ENCODE measurements at regions not wholly inside any gene's neighbourhood (a gene's known extent, or its start where the extent isn't known, plus 50 kb on each side); places are given as distances from the start of the nearest gene placed in this dataset.

DNA sequence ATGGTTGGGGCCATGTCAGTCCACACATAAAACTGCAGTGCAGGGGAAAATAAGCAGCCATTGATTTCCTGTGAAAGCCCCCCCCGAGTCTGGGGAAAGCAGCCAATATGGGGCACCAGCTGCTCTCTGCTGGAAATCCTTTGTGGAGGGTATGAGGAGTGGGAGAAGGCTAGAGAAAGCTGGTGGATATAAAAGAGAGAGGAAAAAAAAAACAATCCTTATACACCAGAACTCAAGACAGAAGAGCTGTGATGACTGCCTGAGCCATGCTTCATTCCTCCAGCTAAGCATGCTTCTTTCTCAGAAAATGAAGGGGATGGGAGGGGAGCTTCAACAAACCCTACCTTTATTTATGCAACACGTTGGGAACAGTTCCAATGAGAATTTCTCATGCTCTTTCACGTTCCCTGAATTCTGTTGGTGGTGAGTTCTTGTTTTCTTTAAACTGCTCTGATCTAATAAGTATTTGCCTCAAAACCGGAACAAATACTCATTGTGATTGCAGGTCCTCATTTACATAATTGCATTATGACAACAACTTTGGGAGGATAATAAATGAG, 688.0 kb upstream of the SEMA6A start:
- no peak overlapping the region for H3K4me3 Mint-ChIP-seq (ENCODE audit: unreplicated experiment)
- no peaks in the 10 kb centered on the region for H3K4me1 Mint-ChIP-seq (ENCODE audit: low read depth)
- TF ChIP-seq CTCF (IDR thresholded peaks at IDR 0.05) = no peak
- no peaks in the 10 kb centered on the region for H3K36me3 Mint-ChIP-seq (ENCODE audit: low read depth)
- H3K27me3 Mint-ChIP-seq (ENCODE audit: low read depth) = no peaks in the 10 kb centered on the region
- peaks cover 15% of the 10 kb centered on the region for H3K9me3 Mint-ChIP-seq (ENCODE audit: low read depth)
- DNase-seq (ENCODE audit: low spot score) = no peak
- H3K27ac Mint-ChIP-seq (ENCODE audit: unreplicated experiment) = no peak overlapping the region

DNA sequence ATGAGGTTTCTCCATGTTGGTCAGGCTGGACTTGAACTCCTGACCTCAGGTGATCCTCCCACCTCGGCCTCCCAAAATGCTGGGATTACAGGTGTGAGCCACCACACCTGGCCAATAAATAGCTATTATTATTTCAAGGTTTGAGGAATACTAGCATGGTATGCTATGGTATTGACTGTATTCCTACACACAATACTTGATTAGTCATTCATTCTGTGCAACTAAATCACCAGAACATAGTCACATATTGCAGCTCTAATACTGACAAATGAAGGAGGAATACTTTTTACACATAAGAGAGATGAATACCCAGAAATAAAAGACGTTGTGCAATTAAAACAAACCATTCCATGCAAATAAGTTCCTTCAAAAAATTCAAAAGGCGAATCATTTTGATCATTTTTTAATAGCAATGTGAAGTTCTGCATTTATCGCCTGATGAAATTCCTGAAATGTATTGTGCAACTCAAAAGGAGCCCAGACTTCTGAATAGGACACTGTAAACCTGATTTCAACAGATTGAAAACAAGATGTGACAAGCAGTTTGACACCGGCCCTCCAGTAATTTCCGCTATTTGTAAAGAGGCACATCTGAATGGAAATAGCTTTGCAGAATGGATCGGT, 687.4 kb upstream of the SEMA6A start:
- no peak for TF ChIP-seq CTCF (IDR thresholded peaks at IDR 0.05)
- H3K36me3 Mint-ChIP-seq (ENCODE audit: low read depth) = no peaks in the 10 kb centered on the region
- no peak overlapping the region for H3K4me3 Mint-ChIP-seq (ENCODE audit: unreplicated experiment)
- H3K4me1 Mint-ChIP-seq (ENCODE audit: low read depth) = no peaks in the 10 kb centered on the region
- H3K27ac Mint-ChIP-seq (ENCODE audit: unreplicated experiment) = no peak overlapping the region
- H3K27me3 Mint-ChIP-seq (ENCODE audit: low read depth) = no peaks in the 10 kb centered on the region
- DNase-seq (ENCODE audit: low spot score) = no peak
- peaks cover 15% of the 10 kb centered on the region for H3K9me3 Mint-ChIP-seq (ENCODE audit: low read depth)

GRCh38 chr5:117255211-117256027, 680.8 kb upstream of the SEMA6A start:
- H3K27me3 Mint-ChIP-seq (ENCODE audit: low read depth) = no peaks in the 10 kb centered on the region
- peaks cover 6% of the 10 kb centered on the region for H3K9me3 Mint-ChIP-seq (ENCODE audit: low read depth)
- no peak for DNase-seq (ENCODE audit: low spot score)
- H3K4me1 Mint-ChIP-seq (ENCODE audit: low read depth) = no peaks in the 10 kb centered on the region
- no peaks in the 10 kb centered on the region for H3K36me3 Mint-ChIP-seq (ENCODE audit: low read depth)
- TF ChIP-seq CTCF (IDR thresholded peaks at IDR 0.05) = no peak
- no peak overlapping the region for H3K4me3 Mint-ChIP-seq (ENCODE audit: unreplicated experiment)
- no peak overlapping the region for H3K27ac Mint-ChIP-seq (ENCODE audit: unreplicated experiment)

GRCh38 chr5:117252566-117252965, 677.9 kb upstream of the SEMA6A start:
- Mint-ChIP-seq H3K4me3 (ENCODE audit: unreplicated experiment) (no peak overlapping the region), H3K9me3 (ENCODE audit: low read depth) (peaks cover 6% of the 10 kb centered on the region), H3K4me1 (ENCODE audit: low read depth) (no peaks in the 10 kb centered on the region), H3K27ac (ENCODE audit: unreplicated experiment) (no peak overlapping the region), H3K27me3 (ENCODE audit: low read depth) (no peaks in the 10 kb centered on the region), H3K36me3 (ENCODE audit: low read depth) (no peaks in the 10 kb centered on the region)
- no peak for DNase-seq (ENCODE audit: low spot score)
- no peak for TF ChIP-seq CTCF (IDR thresholded peaks at IDR 0.05)

GRCh38 chr5:117249086-117249815, 674.6 kb upstream of the SEMA6A start:
- no peak for DNase-seq (ENCODE audit: low spot score)
- no peaks in the 10 kb centered on the region for H3K36me3 Mint-ChIP-seq (ENCODE audit: low read depth)
- H3K4me1 Mint-ChIP-seq (ENCODE audit: low read depth) = no peaks in the 10 kb centered on the region
- H3K27ac Mint-ChIP-seq (ENCODE audit: unreplicated experiment) = no peak overlapping the region
- no peak for TF ChIP-seq CTCF (IDR thresholded peaks at IDR 0.05)
- H3K27me3 Mint-ChIP-seq (ENCODE audit: low read depth) = no peaks in the 10 kb centered on the region
- H3K9me3 Mint-ChIP-seq (ENCODE audit: low read depth) = peaks cover 6% of the 10 kb centered on the region
- no peak overlapping the region for H3K4me3 Mint-ChIP-seq (ENCODE audit: unreplicated experiment)
